Activated T-helper 1 cell treated with anti-CD3 and anti-CD28 coated beads, Interleukin-2, amount 50 U/mL, for 16 hours (primary cell): ENCODE measurements at regions not wholly inside any gene's neighbourhood (a gene's known extent, or its start where the extent isn't known, plus 50 kb on each side); places are given as distances from the start of the nearest gene placed in this dataset.
"Not testable (repeated sequence)": the region's sequence is repeated elsewhere in the genome, so short reads cannot be mapped to it uniquely, and the experiment has no call there.

Experiments
- DNase-seq, 2 donors: peaks; one replicate each; pipeline ENCODE4 v3.0.0-alpha.2; 2020; ENCODE audit warnings: low read depth in 1 of 2, low spot score in 1 of 2

DNA sequence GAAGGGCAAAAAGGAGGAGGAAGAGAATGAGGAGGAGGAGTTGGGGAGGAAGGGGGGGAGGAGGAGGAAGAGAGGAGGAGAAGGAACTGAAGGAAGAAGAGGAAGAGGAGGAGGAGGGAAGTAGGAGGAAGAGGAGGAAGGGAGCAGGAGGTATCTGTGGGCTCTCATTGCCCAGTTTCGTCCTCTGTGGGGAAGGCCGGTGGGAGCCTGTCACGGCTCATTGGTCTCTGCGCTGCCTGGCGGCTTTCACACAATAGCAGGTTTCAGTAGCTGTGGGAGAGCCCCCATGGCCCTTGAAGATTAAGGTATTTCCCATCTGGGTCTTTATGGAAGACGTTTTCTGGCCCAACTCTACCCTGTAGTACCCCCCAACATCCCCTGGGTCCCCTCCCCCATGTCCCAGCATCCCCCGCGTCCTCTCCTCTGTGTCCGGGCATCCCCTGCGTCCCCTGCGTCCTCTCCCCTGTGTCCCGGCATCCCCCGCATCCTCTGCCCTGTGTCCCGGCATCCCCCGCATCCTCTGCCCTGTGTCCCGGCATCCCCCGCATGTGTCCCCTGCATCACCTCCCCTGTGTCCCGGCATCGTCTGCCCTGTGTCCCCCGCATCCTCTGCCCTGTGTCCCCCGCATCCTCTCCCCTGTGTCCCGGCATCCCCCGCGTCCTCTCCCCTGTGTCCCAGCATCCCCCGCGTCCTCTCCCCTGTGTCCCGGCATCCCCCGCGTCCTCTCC lies 278.2 kb upstream of the SFSWAP start:
- no peak for DNase-seq

DNA sequence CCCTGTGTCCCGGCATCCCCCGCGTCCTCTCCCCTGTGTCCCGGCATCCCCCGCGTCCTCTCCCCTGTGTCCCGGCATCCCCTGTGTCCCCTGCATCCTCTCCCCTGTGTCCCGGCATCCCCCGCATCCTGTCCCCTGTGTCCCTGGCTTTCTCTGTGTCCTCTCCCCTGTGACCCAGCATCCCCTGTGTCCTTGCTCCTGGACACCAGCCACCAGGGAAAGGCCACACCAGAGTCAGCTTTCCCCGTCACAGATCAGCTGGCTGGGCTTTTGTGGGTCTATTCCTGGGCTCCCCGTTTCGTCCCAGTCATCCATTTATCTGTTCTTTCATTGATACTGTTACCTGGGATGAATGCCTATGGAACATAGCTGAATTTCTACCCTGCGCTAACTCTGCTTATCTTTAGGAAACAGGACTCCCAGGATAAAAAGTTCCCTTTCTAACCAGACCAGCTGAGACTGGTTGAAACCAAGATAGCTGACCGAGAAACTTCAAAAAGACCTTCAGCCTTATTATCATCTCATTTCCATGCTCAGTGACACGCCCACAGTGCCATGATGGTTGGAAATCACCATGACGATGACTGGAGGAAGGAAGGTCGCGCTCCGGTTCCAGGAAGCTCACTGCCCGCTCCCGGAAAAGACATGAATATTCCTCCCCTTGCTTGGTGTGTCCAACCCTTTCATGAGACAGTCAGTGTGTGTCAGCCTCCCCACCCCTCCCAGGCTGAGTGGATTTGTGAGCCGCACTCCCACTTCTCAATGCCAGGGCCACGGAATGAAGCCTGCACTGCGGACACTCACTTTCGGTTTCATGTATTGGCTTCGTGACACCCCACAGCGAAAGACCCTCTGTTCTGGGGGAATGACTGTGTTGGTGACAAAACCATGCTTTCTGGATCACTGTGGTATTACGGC lies 276.4 kb upstream of the SFSWAP start:
- no peak for DNase-seq

DNA sequence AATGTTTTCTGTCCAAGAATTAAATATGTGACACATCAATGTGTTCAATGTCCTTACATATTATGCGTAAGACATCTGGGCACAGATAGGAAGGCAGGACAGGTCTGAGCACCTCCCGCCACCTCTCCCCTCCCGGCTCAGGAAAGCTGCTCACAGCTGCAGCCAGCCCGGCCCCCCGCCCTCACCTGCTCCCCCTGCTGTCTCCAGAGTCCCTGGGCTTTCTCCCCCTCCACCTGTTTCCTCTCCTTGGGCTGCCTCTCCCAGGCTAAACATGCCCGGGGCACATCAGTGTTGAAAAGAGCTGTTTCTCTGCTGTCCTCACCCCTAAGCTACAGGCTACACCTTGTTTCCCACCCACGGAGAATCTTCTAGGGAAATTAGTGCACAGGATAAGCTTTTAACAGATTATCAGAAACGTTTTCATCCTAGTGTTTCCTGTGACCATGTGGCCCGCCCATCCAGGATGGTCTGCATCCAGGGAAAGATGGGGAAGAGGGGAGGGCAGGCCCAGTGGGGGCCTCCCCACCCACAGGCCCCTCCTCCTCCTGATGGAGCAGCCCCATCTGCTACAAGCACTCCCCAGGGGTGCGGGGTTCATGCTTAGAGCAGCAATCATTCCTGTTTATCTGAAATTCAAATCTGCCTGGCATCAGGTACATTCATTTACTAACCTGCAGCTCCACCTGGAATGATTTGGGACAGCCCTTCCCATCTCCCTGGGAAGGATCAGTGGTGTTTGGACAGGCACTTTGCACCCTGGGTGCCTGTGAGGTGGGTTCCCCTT lies 273.8 kb upstream of the SFSWAP start:
- DNase-seq, result no peak

DNA sequence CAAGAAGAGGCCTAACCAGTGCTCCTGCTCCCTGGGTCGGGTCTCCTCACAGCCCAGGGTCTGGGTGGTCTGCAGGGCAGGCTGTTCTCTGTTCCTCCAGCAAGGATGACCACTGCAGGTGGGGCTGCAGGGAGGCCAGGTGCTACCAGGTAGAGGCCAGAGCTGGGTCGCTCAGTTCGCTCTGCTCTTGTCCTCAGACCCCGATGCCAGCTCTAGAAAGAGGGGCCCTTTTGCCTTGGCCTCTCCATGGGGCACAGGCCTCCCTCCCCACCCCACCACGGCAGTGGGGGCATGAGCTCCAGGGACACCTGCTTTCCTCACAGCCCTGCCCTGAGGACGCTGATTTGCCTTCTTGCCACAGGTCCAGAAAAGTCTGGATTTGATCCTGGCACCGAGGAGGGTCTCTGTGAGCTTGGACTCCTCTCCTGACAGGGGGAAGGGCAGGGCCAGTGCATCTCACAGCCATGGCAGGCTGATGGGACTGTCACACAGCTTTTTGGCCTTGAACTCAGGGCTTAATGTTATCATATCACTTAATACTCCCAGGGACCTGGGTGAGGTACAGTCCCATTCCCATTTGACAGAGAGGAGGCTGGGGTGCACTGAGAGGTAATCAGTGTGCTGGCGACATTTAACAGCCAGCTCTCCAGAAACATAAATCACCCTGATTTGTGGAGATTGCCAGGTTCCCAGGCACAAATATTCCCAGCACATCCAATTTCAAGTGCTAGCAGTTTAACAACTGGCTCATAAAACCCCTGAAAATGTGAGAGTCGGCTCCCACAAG lies 273.0 kb upstream of the SFSWAP start:
- no peak for DNase-seq

DNA sequence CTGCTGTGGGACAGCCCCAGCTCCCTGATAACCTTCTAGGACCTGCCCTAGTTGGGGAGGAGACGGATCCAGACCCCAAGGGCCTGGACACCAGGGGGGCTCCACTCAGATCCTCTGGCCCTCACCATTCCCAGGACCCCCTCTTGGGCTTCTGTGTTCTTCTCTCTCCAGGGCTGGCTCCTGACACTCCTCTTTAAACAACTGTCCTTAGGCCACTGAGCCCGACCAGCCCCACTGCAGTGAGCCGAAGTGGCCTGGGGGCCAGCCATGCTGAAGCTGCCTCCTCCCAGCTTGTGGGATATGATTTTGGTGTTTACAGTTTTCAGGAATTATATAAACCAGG lies 272.4 kb upstream of the SFSWAP start:
- not testable (repeated sequence) for DNase-seq

DNA sequence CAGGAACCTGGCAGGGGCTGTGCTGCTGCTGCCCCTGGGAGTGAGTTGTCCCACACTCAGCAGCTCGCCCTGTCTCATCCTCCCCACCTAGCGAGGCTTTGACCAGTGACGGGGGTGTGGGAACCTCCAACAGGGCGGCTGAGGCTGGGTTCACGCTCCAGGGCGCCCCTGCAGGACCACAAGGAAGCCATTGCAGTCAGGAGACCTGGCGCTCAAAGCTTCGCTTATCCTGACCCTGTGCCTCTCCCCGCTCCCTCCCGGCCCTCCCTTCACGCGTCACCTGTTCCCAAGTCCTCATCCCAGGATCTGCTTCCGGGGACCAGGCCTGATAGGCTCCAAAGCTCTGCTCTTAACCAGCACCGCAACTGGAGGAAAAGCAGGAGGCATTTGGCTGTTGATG lies 272.0 kb upstream of the SFSWAP start:
- no peak for DNase-seq

DNA sequence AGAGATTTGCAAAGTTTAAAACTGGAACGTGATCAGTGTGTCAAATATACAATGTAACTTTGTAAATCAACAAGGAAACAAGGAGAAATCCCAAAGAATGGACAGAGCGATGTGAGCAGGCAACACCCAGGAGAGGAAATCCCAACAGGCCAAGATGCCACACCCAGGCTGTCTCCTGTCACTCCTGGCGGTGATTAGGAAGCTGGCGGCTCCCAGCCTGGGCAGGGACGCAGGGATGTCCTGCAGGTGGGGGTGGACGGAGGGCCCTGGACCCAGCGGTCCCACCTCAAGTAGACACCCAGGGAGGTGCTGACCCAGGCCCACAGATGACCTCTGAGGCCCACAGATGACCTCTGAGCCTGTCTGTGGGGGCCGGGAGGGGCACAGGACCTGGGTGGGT lies 271.1 kb upstream of the SFSWAP start:
- not testable (repeated sequence) for DNase-seq

DNA sequence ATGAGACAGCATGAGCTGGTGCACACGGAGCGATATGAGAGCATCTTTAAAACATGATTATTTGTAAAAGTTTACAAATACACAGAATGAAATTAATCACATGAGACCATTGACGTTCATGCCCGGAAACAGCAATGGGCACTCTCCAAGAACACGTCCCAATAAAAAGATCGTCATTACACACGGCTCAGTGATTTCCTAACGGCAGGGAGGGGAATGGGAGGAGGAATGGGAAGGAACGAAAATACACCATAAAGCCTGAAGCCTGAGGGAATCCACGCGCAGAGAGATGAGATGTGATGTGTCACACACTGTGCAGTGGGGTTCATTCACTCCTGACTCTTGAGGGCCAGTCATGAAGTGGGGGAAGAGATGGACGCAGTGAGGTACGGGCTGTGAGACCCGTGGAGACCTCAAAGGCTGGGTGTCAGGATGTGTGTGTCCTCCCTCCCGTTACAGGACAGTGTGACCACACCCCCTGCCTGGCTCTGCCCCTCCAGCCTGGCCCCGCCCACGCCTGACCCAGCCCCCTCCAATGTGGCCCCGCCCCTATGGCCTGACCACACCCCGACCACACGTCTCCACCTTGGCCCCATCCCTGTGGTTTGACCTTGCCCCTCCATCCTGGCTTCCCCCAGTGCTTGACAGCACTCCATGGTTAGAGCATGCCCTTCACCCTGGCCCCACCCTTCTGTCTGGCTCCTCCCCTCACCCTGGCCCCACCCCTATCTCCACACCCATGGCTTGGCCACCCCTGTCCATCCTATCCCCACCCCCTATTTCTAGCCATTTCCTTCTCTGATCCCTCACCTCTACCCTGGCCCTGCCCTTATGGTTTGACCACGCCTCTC lies 270.5 kb upstream of the SFSWAP start:
- DNase-seq, result not testable (repeated sequence)

DNA sequence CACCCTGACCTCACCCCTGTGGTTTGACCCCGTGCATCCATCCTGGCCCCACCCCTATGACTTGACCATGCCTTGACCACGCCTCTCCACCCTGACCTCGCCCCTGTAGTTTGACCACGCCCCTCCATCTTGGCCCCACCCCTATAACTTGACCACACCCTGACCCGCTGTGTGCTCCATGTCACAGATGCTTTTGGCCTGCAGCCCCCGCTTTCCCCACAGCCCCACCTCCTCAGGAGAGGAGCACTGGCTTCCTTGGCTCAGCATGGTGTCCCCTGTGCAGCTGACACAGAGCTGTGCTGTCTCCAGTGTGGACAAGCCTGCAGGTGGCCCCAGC lies 269.9 kb upstream of the SFSWAP start:
- DNase-seq, result no peak

DNA sequence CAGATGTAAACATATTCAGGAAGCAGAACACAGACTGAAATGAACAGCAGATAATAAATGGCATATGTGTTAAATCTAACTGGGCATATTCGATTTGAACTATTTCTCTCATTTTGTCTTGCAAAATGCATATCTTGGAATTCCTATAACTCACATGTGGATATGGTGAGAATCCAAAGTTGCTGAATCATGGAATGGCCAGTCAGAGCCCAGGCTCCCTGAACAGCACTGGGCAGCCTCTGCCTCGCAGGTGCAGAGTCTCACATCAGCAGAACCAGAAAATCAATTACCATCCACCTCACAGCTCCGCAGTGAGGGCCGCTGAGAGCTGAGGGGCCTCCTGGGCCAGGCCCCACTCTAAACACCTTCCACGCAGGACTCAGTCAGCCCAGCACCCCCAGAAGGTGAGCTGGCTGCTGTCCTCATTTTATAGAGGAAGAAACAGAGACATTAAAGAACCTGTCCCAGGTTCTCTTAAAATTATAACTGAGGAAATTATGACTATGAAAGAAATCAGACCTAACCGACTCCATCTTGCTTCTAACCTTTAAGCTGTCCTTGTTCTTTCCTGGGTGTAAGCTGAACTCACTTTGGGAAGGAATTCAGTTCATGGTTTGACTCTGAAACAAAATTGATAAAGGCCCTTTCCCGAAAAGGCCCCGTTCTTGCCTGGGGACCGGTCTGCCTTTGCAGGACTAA lies 269.1 kb upstream of the SFSWAP start:
- no peak for DNase-seq

DNA sequence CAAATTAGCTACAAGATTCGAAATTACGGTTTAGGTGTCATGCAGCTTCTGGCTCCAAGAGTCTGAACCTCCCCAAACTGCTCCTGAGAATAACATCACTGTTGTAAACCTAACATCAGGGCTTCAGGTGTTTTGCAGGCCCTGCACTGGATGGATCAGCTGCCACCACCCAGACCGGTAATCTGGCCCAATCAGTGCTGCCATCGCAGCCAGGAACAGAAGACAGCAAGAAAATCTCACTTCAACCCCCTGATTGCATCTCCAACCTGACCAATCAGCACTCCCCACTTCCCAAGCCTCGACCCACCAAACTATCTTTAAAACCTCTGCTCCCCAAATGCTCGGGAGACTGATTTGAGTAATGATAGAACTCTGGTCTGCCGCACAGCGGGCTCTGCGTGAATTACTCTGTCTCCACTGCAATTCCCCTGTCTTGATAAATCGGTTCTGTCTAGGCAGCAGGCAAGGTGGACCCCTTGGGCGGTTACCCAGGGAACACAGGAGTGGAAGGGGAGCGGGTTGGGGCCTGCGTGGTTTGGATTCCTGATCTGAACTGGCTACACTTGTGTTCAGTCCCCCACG lies 268.5 kb upstream of the SFSWAP start:
- DNase-seq, result no peak

DNA sequence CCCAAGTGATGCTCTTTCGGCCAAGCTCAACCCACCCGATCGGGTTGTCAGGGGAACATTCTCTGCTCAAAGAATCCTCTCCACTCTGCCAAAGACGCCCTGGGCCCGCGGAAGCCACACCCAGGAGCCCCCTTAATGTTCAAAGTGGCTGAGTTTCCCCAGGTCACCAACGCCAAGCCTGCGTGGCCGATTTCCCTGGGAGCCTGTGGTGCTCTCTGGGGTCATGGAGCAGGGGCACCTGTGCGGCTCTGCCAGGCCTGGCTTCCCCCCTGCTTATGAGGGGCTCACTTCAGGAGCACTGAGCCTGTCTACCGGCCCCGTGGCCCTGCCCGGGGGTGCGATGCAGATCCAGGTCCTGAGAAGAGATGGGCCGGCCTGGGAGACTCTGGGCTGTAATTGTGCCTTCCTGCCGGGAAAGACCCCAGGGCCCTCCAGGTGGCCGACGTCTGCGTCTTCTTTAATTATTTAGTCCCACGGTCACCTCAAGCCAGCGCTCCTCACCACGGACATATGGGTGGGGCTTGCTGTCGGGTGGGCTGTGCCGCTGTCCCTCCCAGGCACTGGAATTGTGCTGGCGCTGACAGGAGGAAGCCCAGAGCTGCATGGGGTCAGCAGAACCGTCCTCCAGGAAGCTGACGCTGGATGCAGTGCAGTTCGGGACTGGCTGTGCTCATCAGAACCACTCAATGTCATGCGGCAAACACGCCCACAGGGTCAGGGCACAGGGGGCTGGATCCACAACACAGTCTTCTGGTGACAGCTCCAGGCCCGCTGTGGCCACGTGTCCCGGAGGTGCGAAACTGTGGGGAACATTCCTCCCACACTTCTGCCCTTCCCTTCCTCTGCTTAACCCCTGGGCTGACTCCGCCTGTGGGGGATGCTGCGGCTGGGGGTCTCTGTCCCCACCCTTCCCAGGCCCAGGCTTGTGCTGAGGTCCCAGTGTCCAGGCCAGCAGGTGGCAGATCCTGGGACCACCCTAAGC lies 267.6 kb upstream of the SFSWAP start:
- no peak for DNase-seq

DNA sequence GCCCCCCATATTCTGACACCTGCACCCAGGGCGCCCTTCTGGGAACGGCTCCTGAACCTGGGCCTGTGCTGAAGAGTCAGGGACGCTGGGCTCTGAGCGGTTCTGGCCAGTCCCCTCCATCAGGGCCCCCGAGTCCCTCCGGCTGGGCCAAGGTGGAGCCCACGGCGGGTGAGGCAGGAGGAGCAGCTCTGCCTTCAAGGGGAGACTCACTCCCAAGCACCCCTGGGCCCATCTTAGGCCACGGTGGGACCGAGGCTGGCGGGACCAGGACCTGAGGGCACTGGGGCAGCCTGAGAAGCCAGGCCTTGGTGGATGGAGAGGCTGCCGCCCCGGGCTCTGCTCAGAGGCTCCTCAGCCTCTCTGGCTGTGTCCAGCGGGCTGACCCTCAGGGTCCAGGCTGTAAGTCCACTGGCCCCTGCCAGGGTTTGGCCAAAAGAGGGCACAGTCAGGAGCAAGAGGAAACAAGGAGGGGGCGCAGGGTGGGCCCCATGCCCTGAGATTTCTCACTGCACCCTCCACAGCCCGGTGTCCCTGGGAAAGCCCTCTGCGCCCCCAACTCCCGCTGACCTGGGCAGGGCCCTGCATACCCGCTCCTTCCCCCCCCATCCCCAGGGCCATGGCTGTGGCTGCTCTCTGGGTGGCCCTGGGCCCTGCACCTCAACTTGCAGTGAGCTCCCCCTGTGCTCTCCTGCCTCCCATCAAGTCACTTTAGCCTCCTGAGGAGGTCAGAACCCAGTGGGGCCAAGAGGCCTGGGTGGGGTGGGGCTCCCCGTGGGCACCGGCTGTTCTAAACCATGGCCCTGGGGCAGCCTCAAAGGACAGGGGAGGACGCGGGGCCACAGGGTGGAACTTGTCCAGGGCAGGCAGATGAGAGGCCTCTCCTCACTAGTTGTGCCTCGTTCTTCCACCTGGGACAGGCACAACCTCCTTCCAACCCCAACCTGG lies 266.4 kb upstream of the SFSWAP start:
- no peak for DNase-seq

DNA sequence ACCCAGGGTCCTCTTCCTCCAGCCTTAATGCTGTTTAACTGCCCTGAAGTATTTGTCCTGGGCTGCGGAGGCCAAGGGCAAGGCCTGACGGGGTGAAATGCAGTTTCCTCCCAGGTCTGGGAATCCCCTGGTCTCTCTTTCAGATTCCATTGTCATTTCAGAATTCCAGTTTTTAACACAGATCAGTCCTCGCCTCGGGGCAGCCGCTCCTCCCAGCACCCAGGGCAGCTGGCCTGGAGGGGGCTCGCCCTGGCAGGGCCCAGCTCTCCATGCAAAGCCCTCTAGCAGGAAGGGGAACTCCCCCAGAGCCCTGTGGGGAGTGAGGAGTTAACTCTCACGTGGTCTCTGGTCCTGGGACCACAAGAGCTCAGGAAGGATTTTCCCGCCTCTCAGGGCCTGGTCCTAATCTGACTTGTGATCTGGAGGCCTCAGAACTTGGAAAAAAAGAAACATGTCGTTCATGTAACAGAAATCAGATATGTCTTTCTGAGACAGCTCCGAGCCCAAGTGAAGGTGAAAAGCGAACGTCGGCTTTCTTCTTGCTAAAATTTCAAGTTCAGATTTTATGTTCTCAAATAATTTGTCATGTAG lies 265.6 kb upstream of the SFSWAP start:
- no peak for DNase-seq

DNA sequence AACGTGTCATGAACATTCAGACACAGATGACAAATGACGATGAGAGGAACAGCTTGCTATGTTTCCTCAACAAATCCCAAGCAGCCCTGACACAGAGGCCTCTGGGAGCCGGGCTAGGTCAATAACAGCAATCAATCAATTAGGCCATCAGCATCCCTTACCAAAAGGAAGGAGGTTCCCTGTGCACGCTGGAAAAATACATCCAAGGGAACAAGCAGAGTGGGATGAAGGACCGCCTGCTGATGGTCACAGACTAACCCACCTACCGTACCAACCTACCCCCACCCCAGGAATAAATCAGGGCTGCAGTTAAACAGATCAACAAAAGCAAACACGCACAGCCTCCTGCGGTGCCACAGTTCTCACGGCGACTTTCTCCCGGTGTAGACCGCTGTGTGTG lies 265.1 kb upstream of the SFSWAP start:
- DNase-seq, result no peak

DNA sequence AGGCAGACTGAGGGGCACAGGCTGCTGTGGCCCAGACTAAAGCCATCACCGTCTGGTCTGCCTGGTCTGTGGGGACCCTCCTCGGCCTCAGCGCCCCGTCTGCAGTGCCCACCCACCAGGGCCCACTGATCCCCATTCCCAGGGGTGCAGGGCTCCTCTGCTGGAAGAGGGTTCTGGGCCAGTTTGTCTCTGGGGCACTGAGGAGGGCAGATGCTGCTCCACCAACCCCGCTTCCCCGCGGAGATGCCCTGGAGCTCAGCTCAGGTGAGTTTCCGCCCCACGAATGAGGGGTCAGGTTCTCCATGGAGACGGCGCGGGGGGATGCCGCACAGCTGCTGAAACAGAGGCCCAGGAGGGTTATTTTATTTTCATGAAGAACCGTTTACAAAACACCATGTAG lies 263.3 kb upstream of the SFSWAP start:
- DNase-seq, result not testable (repeated sequence)
